Endodermal cell (in vitro differentiated cells): ENCODE measurements at regions not wholly inside any gene's neighbourhood (a gene's known extent, or its start where the extent isn't known, plus 50 kb on each side); places are given as distances from the start of the nearest gene placed in this dataset.

ENCODE experiments used
- DNase-seq: peaks from one replicate; pipeline ENCODE4 v3.0.0-alpha.2; 2017
- H3K27ac ChIP-seq: 2 replicates; pipeline ENCODE4 v1.5.1; 2013; ENCODE audit warnings: mild to moderate bottlenecking, low read depth, low read length, moderate library complexity
- H3K27me3 ChIP-seq: 2 replicates; pipeline ENCODE4 v1.6.1; 2013; ENCODE audit warnings: mild to moderate bottlenecking, low read length, moderate library complexity; ENCODE audit not compliant: insufficient read depth, control insufficient read depth, poor library complexity, severe bottlenecking
- H3K36me3 ChIP-seq: 2 replicates; pipeline ENCODE4 v1.7.0; 2013; ENCODE audit warnings: mild to moderate bottlenecking, low read length, moderate library complexity; ENCODE audit not compliant: control insufficient read depth, insufficient read depth
- H3K4me1 ChIP-seq: one replicate; pipeline ENCODE4 v1.7.0; 2013; ENCODE audit warnings: low read length; ENCODE audit not compliant: control insufficient read depth, insufficient read depth
- H3K4me3 ChIP-seq: 2 replicates; pipeline ENCODE4 v1.5.1; 2013; ENCODE audit warnings: mild to moderate bottlenecking, low read length, moderate library complexity
- H3K9ac ChIP-seq: 2 replicates; pipeline ENCODE4 v1.6.1; 2013; ENCODE audit warnings: mild to moderate bottlenecking, low read length, moderate library complexity; ENCODE audit not compliant: poor library complexity, severe bottlenecking; ENCODE audit errors: extremely low read depth
- H3K9me3 ChIP-seq: 2 replicates; pipeline ENCODE4 v1.6.1; 2013; ENCODE audit warnings: mild to moderate bottlenecking, low read length, moderate library complexity; ENCODE audit not compliant: control insufficient read depth
- H3K27ac Mint-ChIP-seq: 2 replicates; pipeline ENCODE4 v1.8.0; 2020; ENCODE audit warnings: mixed read lengths
- H3K27me3 Mint-ChIP-seq: 2 replicates; pipeline ENCODE4 v1.8.0; 2021; ENCODE audit warnings: mild to moderate bottlenecking, mixed read lengths; ENCODE audit not compliant: insufficient read depth
- H3K36me3 Mint-ChIP-seq: 2 replicates; pipeline ENCODE4 v1.8.0; 2020; ENCODE audit warnings: low read depth, mixed read lengths
- H3K4me1 Mint-ChIP-seq: 2 replicates; pipeline ENCODE4 v1.8.0; 2020; ENCODE audit warnings: mixed read lengths
- H3K4me3 Mint-ChIP-seq: 2 replicates; pipeline ENCODE4 v1.8.0; 2020; ENCODE audit warnings: mild to moderate bottlenecking, moderate library complexity, mixed read lengths
- H3K9me3 Mint-ChIP-seq: 2 replicates; pipeline ENCODE4 v1.8.0; 2020; ENCODE audit warnings: mild to moderate bottlenecking, mixed read lengths
- WGBS, 2 experiments: methylation state at CpG; one replicate each; pipeline versions ENCODE4 v1.1.5 to v1.1.7; 2013; ENCODE audit warnings: missing lambda C conversion rate in 2 of 2, mixed read lengths in 1 of 2; ENCODE audit not compliant: insufficient coverage in 1 of 2, insufficient read length in 1 of 2; 5-methylcytosine and 5-hydroxymethylcytosine counted together
- TF ChIP-seq, protein P1 (sequence below): fragments of 200-600 bp; sonication (generic); conservative IDR thresholded peaks from 2 replicates; pipeline ENCODE4 v1.5.0; 2021; ENCODE audit warnings: antibody characterized with exemption, mild to moderate bottlenecking

DNA sequence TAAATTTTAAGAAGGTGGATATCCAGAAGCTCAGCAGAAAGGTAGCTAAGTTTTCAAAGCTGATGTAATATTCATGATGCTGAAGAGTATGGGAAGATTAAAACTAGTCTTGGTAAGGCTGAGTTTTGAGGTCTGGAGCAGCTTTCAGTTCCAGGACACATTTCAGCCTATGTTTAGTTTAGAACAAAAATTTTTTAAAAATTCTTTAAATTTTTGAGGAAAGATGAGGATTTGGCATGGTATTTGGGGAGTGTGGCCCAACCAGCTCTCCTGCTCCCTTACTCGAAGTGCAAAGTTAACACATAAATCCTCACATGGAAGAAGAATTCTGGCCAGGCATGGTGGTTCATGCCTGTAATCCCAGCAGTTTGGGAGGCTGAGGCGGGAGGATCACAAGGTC, 1039.1 kb downstream of the NAALADL2 start:
- Mint-ChIP-seq H3K27me3 (no peaks in the 10 kb centered on the region), H3K36me3 (no peaks in the 10 kb centered on the region), H3K9me3 (no peaks in the 10 kb centered on the region), H3K4me1 (no peaks in the 10 kb centered on the region), H3K27ac (no peak overlapping the region), H3K4me3 (no peak overlapping the region)
- H3K4me3 ChIP-seq, result no peak overlapping the region
- H3K9me3 ChIP-seq, result no peaks in the 10 kb centered on the region
- H3K9ac ChIP-seq, result no peak overlapping the region
- H3K27me3 ChIP-seq, result no peaks in the 10 kb centered on the region
- TF ChIP-seq, protein P1, sequence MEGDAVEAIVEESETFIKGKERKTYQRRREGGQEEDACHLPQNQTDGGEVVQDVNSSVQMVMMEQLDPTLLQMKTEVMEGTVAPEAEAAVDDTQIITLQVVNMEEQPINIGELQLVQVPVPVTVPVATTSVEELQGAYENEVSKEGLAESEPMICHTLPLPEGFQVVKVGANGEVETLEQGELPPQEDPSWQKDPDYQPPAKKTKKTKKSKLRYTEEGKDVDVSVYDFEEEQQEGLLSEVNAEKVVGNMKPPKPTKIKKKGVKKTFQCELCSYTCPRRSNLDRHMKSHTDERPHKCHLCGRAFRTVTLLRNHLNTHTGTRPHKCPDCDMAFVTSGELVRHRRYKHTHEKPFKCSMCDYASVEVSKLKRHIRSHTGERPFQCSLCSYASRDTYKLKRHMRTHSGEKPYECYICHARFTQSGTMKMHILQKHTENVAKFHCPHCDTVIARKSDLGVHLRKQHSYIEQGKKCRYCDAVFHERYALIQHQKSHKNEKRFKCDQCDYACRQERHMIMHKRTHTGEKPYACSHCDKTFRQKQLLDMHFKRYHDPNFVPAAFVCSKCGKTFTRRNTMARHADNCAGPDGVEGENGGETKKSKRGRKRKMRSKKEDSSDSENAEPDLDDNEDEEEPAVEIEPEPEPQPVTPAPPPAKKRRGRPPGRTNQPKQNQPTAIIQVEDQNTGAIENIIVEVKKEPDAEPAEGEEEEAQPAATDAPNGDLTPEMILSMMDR, result no peak
- WGBS, 2 experiments, result 93 to 95% methylated on average over 2 of the region's 2 CpGs
- H3K27ac ChIP-seq, result no peak overlapping the region
- DNase-seq, result no peak
- no peaks in the 10 kb centered on the region for H3K36me3 ChIP-seq
- H3K4me1 ChIP-seq, result no peaks in the 10 kb centered on the region

DNA sequence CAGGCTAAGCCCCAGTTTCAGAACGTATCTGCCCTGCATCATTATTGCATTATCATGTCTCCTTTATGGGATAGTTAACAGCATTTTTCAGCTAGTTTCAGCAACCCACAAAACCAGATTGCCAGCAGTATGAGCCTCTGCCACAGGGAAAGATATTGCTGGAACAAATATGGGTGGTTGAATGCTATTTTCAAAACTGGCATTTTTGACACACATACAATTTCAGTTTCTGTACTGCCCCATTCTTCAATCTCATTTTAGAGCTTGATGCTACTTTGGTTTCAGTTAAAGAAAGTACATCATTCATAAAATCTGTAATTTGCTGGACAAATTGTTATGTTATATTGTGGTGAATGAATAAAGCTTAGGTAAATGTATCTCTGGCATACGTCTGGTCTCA, 1037.5 kb downstream of the NAALADL2 start:
- 96 to 100% methylated on average over 1 to 2 of the region's 2 CpGs for WGBS, 2 experiments
- no peaks in the 10 kb centered on the region for H3K36me3 ChIP-seq
- DNase-seq, result no peak
- H3K9me3 ChIP-seq, result no peaks in the 10 kb centered on the region
- H3K4me1 ChIP-seq, result no peaks in the 10 kb centered on the region
- Mint-ChIP-seq H3K36me3 (peaks cover 2% of the 10 kb centered on the region), H3K9me3 (peaks cover 3% of the 10 kb centered on the region), H3K27me3 (no peaks in the 10 kb centered on the region), H3K27ac (no peak overlapping the region), H3K4me3 (no peak overlapping the region), H3K4me1 (no peaks in the 10 kb centered on the region)
- no peak overlapping the region for H3K9ac ChIP-seq
- no peaks in the 10 kb centered on the region for H3K27me3 ChIP-seq
- no peak overlapping the region for H3K4me3 ChIP-seq
- TF ChIP-seq, protein P1, result no peak
- no peak overlapping the region for H3K27ac ChIP-seq

DNA sequence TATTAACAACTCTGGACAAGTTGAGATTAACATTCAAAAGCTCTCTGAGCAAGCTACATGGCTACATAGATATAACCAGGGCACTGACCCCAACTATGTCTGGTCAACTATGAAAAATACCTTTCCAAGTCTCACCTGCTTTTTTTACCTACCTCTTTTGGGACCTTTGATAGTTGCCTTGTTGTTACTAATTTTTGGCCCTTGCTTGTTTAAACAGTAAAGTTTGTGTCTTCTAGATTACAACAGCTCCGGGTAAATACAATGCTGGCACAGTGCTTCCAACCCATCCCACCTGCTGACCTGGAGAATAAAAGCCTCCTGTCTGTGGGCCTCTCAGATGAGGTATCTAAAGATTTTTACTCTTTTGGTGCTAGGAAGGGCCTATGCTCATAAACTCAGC, 1036.6 kb downstream of the NAALADL2 start:
- Mint-ChIP-seq H3K4me3 (no peak overlapping the region), H3K4me1 (no peaks in the 10 kb centered on the region)

More for the DNA sequence above, 1036.6 kb downstream of the NAALADL2 start:
- no peaks in the 10 kb centered on the region for H3K4me1 ChIP-seq
- TF ChIP-seq, protein P1, result no peak
- Mint-ChIP-seq H3K27me3 (no peaks in the 10 kb centered on the region), H3K36me3 (peaks cover 2% of the 10 kb centered on the region), H3K9me3 (peaks cover 3% of the 10 kb centered on the region), H3K27ac (no peak overlapping the region)
- H3K4me3 ChIP-seq, result no peak overlapping the region
- H3K9ac ChIP-seq, result no peak overlapping the region
- H3K36me3 ChIP-seq, result no peaks in the 10 kb centered on the region
- no peak for DNase-seq
- H3K27ac ChIP-seq, result no peak overlapping the region
- no peaks in the 10 kb centered on the region for H3K27me3 ChIP-seq
- H3K9me3 ChIP-seq, result no peaks in the 10 kb centered on the region
- 91 to 100% methylated on average over 1 of the region's 1 CpG for WGBS, 2 experiments
